GM18505 (cell line): ENCODE measurements at regions not wholly inside any gene's neighbourhood (a gene's known extent, or its start where the extent isn't known, plus 50 kb on each side); places are given as distances from the start of the nearest gene placed in this dataset.
"Not testable (repeated sequence)": the region's sequence is repeated elsewhere in the genome, so short reads cannot be mapped to it uniquely, and the experiment has no call there.

Source experiments
- ATAC-seq: cut with Tn5 transposase; IDR thresholded peaks from one replicate; pipeline ENCODE4 v1.9.1; 2021; ENCODE audit not compliant: unreplicated experiment
- POLR2A ChIP-seq: IDR thresholded peaks from 4 replicates; pipeline ENCODE4 v1.6.1; 2011; ENCODE audit warnings: borderline replicate concordance; ENCODE audit not compliant: insufficient read depth, insufficient read length; ENCODE audit errors: extremely low read depth

DNA sequence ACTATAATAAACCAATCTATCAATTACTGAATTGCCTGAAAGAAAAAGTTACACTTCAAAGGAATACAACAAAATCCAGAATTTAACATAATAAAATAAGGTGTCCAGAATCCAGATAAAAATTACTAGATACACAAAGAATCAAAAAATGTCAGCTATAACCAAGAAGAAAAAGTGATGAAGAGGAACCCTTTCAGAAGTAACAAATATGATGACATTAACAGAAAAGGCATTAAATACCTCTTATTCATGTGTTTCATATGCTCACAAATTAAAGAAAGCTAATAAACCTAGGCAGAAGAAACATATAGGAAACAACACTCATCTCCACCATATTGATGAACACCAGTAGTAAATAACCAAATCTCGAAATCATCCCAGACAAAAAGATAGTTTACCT, 722.8 kb downstream of the ADCYAP1 start:
- ATAC-seq = no peak
- TF ChIP-seq POLR2A = no peak

DNA sequence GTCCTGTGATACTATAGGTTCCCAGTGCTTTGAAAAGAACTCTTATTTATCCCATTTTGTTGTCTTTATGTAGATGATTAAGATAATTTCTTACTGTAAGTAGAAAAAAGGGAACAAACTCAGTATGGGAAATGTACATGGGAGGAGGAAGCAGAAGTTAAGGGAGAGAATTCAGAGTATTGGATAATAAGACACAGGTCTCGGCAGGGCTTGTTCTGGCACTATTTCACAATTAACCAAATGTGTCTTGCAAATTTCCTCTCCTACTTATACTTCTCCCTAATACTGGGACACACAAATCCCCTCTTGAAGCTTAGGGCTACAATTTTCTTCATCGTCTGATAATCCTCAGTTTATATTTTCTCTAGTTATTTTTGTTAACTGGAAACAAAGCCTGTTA, 744.0 kb downstream of the ADCYAP1 start:
- no peak for ATAC-seq
- TF ChIP-seq POLR2A = no peak

DNA sequence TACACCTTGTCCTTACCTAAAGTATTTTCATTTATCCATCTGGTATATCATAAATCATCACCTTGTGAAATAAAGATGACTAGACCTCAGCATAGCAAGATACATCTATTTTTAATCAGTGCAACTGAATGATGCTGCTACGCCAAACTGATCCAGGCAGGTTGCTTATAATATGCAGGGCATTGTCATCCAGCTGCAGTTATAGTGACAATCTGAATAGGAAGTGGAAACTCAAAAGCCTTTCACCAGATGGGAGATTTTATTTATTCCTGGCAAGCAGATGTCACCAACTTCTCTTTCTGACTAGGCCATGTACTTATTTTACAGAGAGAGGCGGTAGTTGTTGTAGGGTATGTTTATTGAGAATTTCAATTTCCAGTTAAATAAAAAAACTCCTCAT, 747.3 kb downstream of the ADCYAP1 start:
- ATAC-seq = no peak
- no peak for TF ChIP-seq POLR2A

DNA sequence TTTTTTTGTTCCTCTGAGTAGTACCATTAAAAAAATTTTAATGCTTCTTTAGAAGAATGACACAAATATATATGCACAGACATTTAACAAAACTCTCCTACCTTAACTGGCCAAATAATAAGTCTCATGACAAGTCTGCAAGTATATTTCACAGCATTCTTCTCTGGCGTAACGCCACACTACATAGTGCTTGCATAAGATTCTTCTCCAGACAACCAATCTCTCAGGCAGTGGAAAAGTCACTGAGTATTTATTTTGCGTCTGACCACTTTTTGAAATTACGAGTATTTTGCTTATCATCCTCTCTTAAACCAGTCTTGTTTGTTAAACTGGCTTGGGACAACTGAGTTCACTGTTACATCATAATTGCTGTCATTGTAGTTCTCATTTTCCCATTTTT, 749.2 kb downstream of the ADCYAP1 start:
- no peak for ATAC-seq
- TF ChIP-seq POLR2A = no peak

DNA sequence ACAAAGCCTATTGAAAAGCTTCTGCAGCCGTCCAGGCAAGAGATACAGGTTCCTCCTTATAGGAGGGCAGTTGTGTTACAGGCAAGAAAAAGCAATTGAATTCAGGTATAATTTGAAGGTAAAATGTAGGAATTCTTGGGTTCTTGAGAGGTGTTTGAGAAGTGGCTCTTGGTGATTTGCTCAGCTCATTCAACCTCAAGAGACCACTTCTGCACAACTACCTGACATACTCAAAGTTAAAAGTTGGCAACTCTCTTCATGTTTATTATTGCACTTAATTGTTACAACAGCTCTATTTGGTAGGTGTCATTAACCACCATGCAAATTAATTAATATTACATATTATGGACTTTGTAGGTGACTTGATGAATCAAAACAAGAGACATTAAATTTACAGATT, 753.2 kb downstream of the ADCYAP1 start:
- no peak for ATAC-seq
- TF ChIP-seq POLR2A = no peak

DNA sequence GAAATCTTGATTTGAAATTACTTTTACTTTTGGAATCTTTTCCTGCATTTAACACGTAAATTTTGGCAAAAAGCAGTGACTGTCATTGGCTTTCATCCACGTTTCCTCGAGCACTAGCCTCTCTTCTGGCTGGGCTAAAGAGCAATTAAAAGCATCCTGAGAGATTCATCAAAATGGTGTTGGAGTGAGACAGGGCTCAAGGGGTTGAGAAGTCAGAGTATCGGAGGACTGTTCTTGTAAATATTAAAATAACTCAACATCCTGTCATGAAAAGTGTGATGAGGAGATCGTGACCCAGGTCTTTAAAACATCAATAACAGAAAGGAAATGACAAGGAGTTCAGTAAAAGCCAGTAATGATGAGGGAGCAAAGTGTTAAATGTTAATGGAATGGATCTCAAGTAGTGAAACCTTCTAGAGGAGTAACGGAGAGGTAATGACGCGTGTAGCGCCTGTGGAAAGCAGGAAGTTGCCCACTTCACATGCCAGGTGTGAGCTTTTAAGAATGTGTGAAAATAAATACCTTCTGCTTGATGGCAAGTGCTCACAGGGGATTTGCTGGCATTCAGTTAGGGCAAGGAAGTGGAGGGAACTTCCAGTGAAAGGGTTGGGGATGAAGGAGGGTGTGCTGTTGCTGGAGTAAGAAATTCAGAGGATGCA, 754.4 kb downstream of the ADCYAP1 start:
- no peak for TF ChIP-seq POLR2A
- ATAC-seq = no peak

DNA sequence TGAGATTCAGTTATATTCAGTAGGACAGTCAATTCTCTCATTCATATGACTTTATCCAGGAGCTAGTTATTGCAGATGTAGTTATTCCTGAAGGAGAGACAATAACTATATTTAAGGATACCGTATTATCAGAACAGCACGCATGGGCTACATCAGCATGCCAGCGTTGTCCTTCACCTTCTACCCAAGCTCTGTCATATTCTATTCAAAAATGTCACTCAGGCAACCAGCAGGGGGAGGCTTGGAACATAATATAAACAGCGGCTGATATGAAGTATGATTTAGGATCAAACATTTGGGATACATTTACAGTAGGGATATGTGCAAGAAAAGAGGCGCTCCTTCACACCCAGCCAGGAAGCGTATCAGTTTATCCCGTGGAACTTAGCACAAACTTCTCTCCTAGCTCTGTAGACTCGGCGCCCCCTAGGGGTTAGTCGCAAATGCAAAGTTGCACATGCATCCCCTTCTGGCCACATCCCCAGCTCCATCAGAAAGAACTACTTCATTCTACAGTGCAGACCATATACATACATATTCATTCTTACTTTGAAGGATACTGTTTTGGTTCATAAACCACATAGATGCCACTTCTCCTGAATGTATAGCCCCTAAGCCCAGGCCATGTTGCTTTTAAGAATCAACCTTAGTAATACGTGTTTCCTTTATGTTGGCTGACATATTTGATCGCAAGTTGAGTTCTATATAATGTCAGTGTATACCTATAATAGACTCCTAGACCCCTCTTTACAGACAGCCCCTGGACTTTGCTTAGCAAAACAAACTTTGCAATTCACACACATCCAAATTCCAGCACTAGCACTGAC, 759.4 kb downstream of the ADCYAP1 start:
- no peak for TF ChIP-seq POLR2A
- ATAC-seq = peak; percentile 80

DNA sequence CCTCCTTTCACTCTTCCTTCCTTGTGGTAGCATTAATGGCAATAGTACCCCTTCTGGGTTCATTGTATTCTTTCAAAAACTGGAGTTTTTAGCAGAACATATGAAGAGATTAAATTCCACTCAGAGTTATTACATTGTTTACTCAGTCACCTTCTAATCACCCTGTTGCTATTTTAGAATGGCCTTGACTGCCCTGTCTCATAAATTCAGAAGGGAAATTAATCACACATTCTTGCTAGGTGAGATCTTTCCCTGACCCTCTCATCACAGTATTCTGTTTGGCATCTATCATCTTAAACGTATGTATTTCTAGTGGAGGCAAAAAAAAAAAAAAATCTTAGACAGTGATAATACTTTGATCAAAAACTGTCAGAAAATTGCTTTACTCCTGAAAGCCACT, 760.4 kb downstream of the ADCYAP1 start:
- no peak for ATAC-seq
- TF ChIP-seq POLR2A = no peak

DNA sequence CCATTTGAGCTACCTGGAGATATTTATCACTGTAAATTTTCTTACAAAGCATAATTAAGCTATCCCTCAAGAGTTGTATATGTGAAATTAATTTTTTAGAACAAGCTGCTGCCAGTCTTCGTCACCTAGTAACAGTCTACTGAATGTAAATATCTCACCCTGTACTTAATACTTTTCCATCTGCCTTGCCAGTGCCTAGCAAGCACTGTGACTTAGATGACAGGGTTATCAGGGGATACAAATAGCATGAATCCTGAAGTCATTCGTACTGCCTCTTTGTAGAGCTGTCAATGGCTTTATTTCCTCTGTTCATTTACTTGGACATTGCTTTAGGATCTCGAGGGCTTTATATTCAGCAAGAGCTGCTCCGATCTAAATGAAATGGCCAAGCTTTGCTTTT, 763.6 kb downstream of the ADCYAP1 start:
- TF ChIP-seq POLR2A = no peak
- no peak for ATAC-seq

DNA sequence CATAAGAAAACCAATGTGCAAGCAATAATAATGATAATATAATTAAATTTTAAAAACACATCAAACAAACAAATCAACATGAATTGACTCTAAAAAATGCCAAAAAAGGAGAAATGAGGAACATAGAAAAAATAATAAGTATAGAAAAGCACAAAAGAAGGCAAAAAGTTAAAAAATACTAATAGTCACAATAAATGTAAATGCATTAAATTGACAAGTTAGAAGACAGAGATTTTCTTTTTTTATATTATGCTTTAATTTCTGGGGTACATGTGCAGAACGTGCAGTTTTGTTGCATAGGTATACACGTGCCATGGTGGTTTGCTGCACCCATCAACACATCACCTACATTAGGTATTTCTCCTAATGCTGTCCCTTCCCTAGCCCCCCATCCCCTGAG, 767.0 kb downstream of the ADCYAP1 start:
- not testable (repeated sequence) for ATAC-seq

DNA sequence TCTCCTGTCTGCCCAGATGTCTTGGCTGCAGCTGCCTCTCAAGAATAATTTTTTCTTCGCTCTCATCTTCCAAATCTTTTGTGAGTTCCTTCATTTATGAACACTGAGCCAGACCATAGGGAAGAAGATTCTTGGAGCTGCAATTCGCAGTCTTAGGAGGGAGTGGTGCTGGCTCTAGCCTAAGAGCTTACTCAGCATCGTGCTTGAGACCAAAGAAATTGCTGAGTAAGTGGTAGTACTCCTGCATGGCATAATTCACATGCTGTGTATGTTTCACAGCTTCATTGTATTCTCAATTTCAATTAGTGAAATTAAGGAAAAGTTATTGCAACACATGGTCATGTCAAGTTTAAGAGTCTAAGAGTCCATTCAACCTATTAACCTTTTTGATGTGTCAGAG, 771.7 kb downstream of the ADCYAP1 start:
- no peak for TF ChIP-seq POLR2A

DNA sequence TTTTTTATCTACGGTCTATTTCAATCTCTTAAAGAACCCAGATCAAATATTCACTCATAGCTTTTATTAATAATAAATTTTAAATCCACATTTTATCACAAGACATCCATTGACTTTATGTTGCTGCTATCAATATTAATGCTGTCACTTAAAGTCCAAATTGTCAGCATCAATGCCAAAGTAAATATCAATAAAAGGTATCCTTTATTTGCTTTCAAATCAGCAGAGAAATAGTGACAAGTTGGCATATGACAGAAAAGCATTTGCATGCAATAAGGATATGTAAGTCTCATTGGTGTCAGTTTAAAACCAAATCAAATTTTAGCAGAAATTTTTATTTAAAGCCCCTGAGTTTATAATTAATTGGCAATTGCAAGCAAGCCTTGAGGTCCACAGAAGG, 775.4 kb downstream of the ADCYAP1 start:
- ATAC-seq = no peak
- TF ChIP-seq POLR2A = no peak

More for the DNA sequence above, 771.7 kb downstream of the ADCYAP1 start:
- no peak for ATAC-seq

DNA sequence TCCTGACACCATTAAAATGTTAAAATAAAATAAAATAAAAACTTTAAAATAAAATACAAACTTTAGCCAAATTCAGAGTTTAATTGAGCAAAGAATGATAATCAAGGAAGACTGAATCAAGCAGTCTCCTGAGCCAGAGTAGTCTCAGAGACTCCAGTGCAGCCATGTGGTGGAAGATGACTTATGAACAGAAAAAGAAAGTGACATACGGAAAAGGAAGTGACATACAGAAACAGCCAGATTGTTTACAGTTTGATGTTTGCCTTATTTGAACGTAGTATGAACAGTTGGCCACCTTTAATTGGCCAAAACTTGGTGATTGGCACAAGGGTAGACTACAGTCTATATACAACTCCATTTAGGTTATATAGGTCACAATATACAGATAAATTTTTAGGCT, 787.2 kb downstream of the ADCYAP1 start:
- TF ChIP-seq POLR2A = no peak
- no peak for ATAC-seq

DNA sequence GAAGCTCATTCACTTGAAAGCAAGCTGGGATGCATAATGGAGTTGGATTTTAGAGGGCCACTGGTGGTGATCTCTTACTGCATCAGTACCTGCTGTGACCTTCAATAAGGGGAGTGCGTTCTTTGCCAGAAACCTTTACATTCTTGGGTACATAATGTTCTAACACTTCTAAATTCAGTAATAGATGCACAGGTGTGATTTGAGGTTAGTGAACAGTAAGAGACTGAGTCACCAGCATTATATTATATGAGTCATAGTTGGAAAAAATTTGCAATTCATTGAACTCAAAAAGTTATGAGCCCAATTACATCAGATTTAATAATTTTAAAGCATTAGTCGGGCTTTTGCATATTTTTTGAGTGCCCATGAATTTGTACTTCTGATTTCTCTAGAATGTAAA, 803.3 kb downstream of the ADCYAP1 start:
- no peak for TF ChIP-seq POLR2A
- ATAC-seq = no peak
